ENCODE measurements at regions not wholly inside any gene's neighbourhood (a gene's known extent, or its start where the extent isn't known, plus 50 kb on each side); places are given as distances from the start of the nearest gene placed in this dataset.

GRCh38 chr10:69732826-69733150 lies 68.9 kb upstream of the COL13A1 start:
- H3K27ac Mint-ChIP-seq, result no peak overlapping the region
- no peak for TF ChIP-seq CTCF (IDR thresholded peaks at IDR 0.05; ENCODE audit: unreplicated experiment)
- DNase-seq (ENCODE audit: low spot score, unreplicated experiment), result no peak

GRCh38 chr10:69733791-69734261 lies 67.9 kb upstream of the COL13A1 start:
- no peak for DNase-seq (ENCODE audit: low spot score, unreplicated experiment)
- peaks cover 7% of the 10 kb centered on the region for H3K27me3 Mint-ChIP-seq
- no peaks in the 10 kb centered on the region for H3K36me3 Mint-ChIP-seq (ENCODE audit: insufficient read depth)
- TF ChIP-seq CTCF (IDR thresholded peaks at IDR 0.05; ENCODE audit: unreplicated experiment), result no peak
- H3K4me3 Mint-ChIP-seq (ENCODE audit: low read depth), result no peak overlapping the region
- H3K9me3 Mint-ChIP-seq (ENCODE audit: low read depth), result no peaks in the 10 kb centered on the region
- H3K27ac Mint-ChIP-seq, result no peak overlapping the region
- peaks cover 3% of the 10 kb centered on the region for H3K4me1 Mint-ChIP-seq (ENCODE audit: low read depth)

More at GRCh38 chr10:69732826-69733150, 68.9 kb upstream of the COL13A1 start:
- no peaks in the 10 kb centered on the region for H3K36me3 Mint-ChIP-seq (ENCODE audit: insufficient read depth)
- H3K4me3 Mint-ChIP-seq (ENCODE audit: low read depth), result no peak overlapping the region
- H3K9me3 Mint-ChIP-seq (ENCODE audit: low read depth), result no peaks in the 10 kb centered on the region
- H3K27me3 Mint-ChIP-seq, result peaks cover 6% of the 10 kb centered on the region
- peaks cover 3% of the 10 kb centered on the region for H3K4me1 Mint-ChIP-seq (ENCODE audit: low read depth)

DNA sequence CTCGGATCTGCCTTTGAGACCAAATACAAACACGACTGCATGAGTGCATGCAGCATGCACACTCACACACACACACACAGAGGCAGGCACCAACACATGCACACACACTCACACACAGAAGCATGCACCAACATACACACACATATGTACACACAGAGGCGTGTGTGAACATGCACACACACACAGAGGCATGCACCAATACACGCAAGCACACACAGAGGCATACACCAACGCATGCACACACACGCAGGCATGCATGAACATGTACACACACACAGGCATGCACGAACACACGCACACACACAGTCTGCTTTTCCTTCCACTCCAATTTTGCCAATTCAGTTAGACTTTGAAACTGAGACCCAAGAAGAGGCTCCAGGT lies 67.3 kb upstream of the COL13A1 start:
- Mint-ChIP-seq H3K4me1 (ENCODE audit: low read depth) (peaks cover 3% of the 10 kb centered on the region), H3K27ac (no peak overlapping the region), H3K9me3 (ENCODE audit: low read depth) (no peaks in the 10 kb centered on the region), H3K36me3 (ENCODE audit: insufficient read depth) (no peaks in the 10 kb centered on the region), H3K27me3 (peaks cover 10% of the 10 kb centered on the region), H3K4me3 (ENCODE audit: low read depth) (no peak overlapping the region)
- TF ChIP-seq CTCF (IDR thresholded peaks at IDR 0.05; ENCODE audit: unreplicated experiment), result no peak
- no peak for DNase-seq (ENCODE audit: low spot score, unreplicated experiment)

GRCh38 chr10:69734797-69735468 lies 66.8 kb upstream of the COL13A1 start:
- H3K27ac Mint-ChIP-seq, result no peak overlapping the region

More at GRCh38 chr10:69734797-69735468, 66.8 kb upstream of the COL13A1 start:
- Mint-ChIP-seq H3K36me3 (ENCODE audit: insufficient read depth) (no peaks in the 10 kb centered on the region), H3K27me3 (peaks cover 10% of the 10 kb centered on the region), H3K4me3 (ENCODE audit: low read depth) (no peak overlapping the region), H3K4me1 (ENCODE audit: low read depth) (peaks cover 3% of the 10 kb centered on the region), H3K9me3 (ENCODE audit: low read depth) (no peaks in the 10 kb centered on the region)
- no peak for DNase-seq (ENCODE audit: low spot score, unreplicated experiment)
- TF ChIP-seq CTCF (IDR thresholded peaks at IDR 0.05; ENCODE audit: unreplicated experiment), result no peak

Data from progenitor cell of endocrine pancreas (in vitro differentiated cells).